ENCODE measurements at regions not wholly inside any gene's neighbourhood (a gene's known extent, or its start where the extent isn't known, plus 50 kb on each side); places are given as distances from the start of the nearest gene placed in this dataset.

DNA sequence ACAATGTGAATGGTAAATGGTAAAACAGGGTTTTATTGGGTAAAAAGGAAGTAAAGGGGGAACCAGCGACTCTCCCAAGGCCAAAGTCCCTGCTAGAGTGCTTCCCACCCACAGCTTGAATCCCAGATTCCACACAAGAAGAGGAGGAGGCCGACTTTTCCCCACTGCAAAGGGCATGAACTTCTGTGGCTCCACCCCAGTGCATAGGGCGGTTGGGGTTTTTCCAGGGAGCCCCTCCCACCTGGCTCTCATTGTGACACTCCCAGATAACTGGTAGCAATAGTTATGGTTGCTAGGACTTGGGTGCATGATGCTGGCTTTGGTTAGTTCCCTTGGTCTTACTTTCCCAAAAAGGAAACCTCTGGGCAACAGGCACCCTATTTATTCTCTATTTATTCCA is 666.0 kb upstream of the CA10 start:
- TF ChIP-seq, protein P1, sequence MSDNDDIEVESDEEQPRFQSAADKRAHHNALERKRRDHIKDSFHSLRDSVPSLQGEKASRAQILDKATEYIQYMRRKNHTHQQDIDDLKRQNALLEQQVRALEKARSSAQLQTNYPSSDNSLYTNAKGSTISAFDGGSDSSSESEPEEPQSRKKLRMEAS (IDR thresholded peaks at IDR 0.05): no peak
- TF ChIP-seq, protein P2, sequence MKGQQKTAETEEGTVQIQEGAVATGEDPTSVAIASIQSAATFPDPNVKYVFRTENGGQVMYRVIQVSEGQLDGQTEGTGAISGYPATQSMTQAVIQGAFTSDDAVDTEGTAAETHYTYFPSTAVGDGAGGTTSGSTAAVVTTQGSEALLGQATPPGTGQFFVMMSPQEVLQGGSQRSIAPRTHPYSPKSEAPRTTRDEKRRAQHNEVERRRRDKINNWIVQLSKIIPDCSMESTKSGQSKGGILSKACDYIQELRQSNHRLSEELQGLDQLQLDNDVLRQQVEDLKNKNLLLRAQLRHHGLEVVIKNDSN (IDR thresholded peaks at IDR 0.05): no peak
- no peak for TF ChIP-seq TAF1 (IDR thresholded peaks at IDR 0.05; ENCODE audit: low read depth)
- TF ChIP-seq NFIC (IDR thresholded peaks at IDR 0.05): no peak
- no peak for TF ChIP-seq EP300 (IDR thresholded peaks at IDR 0.05; ENCODE audit: borderline replicate concordance)
- no peak for TF ChIP-seq CEBPB (IDR thresholded peaks at IDR 0.05)
- no peak for TF ChIP-seq CREB1 (IDR thresholded peaks at IDR 0.05; ENCODE audit: low read depth)
- no peak for TF ChIP-seq YY1 (IDR thresholded peaks at IDR 0.05; ENCODE audit: low read depth)
- no peak for TF ChIP-seq TCF12 (IDR thresholded peaks at IDR 0.05; ENCODE audit: low read depth)
- TF ChIP-seq EGR1 (IDR thresholded peaks at IDR 0.05): no peak
- no peak for TF ChIP-seq FOXM1 (IDR thresholded peaks at IDR 0.05; ENCODE audit: borderline replicate concordance, low read depth)
- TF ChIP-seq, protein P3, sequence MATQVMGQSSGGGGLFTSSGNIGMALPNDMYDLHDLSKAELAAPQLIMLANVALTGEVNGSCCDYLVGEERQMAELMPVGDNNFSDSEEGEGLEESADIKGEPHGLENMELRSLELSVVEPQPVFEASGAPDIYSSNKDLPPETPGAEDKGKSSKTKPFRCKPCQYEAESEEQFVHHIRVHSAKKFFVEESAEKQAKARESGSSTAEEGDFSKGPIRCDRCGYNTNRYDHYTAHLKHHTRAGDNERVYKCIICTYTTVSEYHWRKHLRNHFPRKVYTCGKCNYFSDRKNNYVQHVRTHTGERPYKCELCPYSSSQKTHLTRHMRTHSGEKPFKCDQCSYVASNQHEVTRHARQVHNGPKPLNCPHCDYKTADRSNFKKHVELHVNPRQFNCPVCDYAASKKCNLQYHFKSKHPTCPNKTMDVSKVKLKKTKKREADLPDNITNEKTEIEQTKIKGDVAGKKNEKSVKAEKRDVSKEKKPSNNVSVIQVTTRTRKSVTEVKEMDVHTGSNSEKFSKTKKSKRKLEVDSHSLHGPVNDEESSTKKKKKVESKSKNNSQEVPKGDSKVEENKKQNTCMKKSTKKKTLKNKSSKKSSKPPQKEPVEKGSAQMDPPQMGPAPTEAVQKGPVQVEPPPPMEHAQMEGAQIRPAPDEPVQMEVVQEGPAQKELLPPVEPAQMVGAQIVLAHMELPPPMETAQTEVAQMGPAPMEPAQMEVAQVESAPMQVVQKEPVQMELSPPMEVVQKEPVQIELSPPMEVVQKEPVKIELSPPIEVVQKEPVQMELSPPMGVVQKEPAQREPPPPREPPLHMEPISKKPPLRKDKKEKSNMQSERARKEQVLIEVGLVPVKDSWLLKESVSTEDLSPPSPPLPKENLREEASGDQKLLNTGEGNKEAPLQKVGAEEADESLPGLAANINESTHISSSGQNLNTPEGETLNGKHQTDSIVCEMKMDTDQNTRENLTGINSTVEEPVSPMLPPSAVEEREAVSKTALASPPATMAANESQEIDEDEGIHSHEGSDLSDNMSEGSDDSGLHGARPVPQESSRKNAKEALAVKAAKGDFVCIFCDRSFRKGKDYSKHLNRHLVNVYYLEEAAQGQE (IDR thresholded peaks at IDR 0.05; ENCODE audit: low read depth): no peak
- TF ChIP-seq ZBTB7A (IDR thresholded peaks at IDR 0.05; ENCODE audit: low read depth): no peak
- no peak for TF ChIP-seq TEAD4 (IDR thresholded peaks at IDR 0.05)
- TF ChIP-seq RAD21 (IDR thresholded peaks at IDR 0.05; ENCODE audit: low read depth): no peak

DNA sequence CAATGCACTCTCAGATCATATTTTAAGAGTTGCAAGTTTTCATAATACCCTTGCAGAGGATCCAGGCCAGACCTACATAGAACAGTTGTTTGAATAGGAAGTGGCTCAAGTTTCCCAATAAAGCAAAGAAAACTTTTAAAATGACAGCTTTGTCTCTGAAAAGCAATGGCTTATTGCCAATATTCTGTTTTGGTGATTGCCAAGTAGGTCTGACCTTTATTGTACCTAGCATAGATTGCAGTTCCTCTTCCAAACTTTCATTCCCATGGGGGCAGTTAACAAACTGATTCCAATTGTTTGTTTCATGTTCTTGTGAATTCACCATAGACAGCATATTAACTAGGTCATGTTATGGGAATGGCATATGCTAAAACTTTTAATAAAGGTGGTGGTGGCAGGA is 664.6 kb upstream of the CA10 start:
- TF ChIP-seq ZBTB7A (IDR thresholded peaks at IDR 0.05; ENCODE audit: low read depth) (no peak), CREB1 (IDR thresholded peaks at IDR 0.05; ENCODE audit: low read depth) (no peak), RAD21 (IDR thresholded peaks at IDR 0.05; ENCODE audit: low read depth) (no peak), EGR1 (IDR thresholded peaks at IDR 0.05) (no peak), TEAD4 (IDR thresholded peaks at IDR 0.05) (no peak), CEBPB (IDR thresholded peaks at IDR 0.05) (no peak), EP300 (IDR thresholded peaks at IDR 0.05; ENCODE audit: borderline replicate concordance) (no peak), NFIC (IDR thresholded peaks at IDR 0.05) (no peak), TAF1 (IDR thresholded peaks at IDR 0.05; ENCODE audit: low read depth) (no peak), YY1 (IDR thresholded peaks at IDR 0.05; ENCODE audit: low read depth) (no peak), FOXM1 (IDR thresholded peaks at IDR 0.05; ENCODE audit: borderline replicate concordance, low read depth) (no peak), TCF12 (IDR thresholded peaks at IDR 0.05; ENCODE audit: low read depth) (no peak)
- TF ChIP-seq, protein P2 (IDR thresholded peaks at IDR 0.05): no peak
- TF ChIP-seq, protein P3 (IDR thresholded peaks at IDR 0.05; ENCODE audit: low read depth): no peak
- TF ChIP-seq, protein P1 (IDR thresholded peaks at IDR 0.05): no peak

DNA sequence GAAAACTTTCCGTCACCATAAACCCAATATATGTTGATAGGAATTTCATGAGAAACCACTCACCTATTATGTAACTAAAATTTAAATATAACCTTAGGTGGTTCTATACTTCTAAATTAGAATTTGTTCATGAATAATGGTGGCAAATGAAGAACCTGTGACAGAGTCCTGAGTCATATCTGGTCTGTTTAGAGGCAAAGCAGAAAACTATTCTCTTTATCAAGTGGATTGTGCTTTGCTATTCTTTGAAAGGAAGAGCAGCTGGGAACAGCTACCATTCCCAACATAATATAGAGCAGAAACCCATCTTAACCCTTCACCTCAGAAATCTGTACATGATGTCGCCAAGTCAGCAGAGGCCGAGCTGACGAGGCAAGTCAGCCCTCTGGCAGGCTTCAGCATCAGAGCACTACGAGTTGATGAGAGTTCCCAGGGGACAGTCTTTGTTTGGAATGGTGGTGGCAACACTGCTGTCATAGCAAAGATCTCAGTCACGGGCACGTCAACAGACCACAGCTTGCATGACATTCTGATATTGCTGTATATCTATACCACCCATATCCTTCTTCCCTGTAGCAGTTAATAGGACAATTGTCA is 631.9 kb upstream of the CA10 start:
- TF ChIP-seq, protein P3 (IDR thresholded peaks at IDR 0.05; ENCODE audit: low read depth): no peak
- TF ChIP-seq YY1 (IDR thresholded peaks at IDR 0.05; ENCODE audit: low read depth) (no peak), TAF1 (IDR thresholded peaks at IDR 0.05; ENCODE audit: low read depth) (no peak), RAD21 (IDR thresholded peaks at IDR 0.05; ENCODE audit: low read depth) (no peak), ZBTB7A (IDR thresholded peaks at IDR 0.05; ENCODE audit: low read depth) (no peak), FOXM1 (IDR thresholded peaks at IDR 0.05; ENCODE audit: borderline replicate concordance, low read depth) (no peak)
- TF ChIP-seq, protein P2 (IDR thresholded peaks at IDR 0.05): no peak

DNA sequence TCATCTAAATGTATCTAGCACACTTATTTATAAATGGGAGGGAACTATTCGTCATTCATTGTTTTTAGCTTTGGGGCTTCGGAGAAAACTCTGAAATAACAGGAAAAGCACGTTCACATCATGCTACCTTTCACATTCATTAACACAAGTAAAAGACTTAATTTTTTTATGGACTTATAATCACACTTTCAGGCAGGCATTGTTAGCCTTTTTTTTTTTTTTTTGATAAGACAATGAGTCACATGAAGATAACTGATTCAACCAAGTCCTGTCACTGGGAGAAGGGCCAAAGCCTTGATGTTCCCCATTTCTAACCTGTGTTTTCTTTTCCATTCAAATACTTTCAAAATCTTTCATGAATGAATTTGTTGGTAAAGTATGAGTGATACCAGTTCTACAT is 631.3 kb upstream of the CA10 start:
- TF ChIP-seq TCF12 (IDR thresholded peaks at IDR 0.05; ENCODE audit: low read depth) (no peak), TAF1 (IDR thresholded peaks at IDR 0.05; ENCODE audit: low read depth) (no peak), TEAD4 (IDR thresholded peaks at IDR 0.05) (no peak), FOXM1 (IDR thresholded peaks at IDR 0.05; ENCODE audit: borderline replicate concordance, low read depth) (no peak), NFIC (IDR thresholded peaks at IDR 0.05) (no peak), CREB1 (IDR thresholded peaks at IDR 0.05; ENCODE audit: low read depth) (no peak), EGR1 (IDR thresholded peaks at IDR 0.05) (no peak), ZBTB7A (IDR thresholded peaks at IDR 0.05; ENCODE audit: low read depth) (no peak), YY1 (IDR thresholded peaks at IDR 0.05; ENCODE audit: low read depth) (no peak), RAD21 (IDR thresholded peaks at IDR 0.05; ENCODE audit: low read depth) (no peak), EP300 (IDR thresholded peaks at IDR 0.05; ENCODE audit: borderline replicate concordance) (no peak), CEBPB (IDR thresholded peaks at IDR 0.05) (no peak)
- TF ChIP-seq, protein P1 (IDR thresholded peaks at IDR 0.05): no peak
- TF ChIP-seq, protein P2 (IDR thresholded peaks at IDR 0.05): no peak
- TF ChIP-seq, protein P3 (IDR thresholded peaks at IDR 0.05; ENCODE audit: low read depth): no peak

Measured in Ishikawa (cell line).